Ovary (tissue), 3 donors: ENCODE measurements at regions not wholly inside any gene's neighbourhood (a gene's known extent, or its start where the extent isn't known, plus 50 kb on each side); places are given as distances from the start of the nearest gene placed in this dataset.

Experiments used
- CTCF ChIP-seq, 3 donors: fragments of 450-650 bp in 2 of 3; fragments of 200-600 bp in 1 of 3; IDR thresholded peaks; one replicate each; pipeline versions ENCODE4 v1.5.1 to v1.8.0; 2016 to 2022; ENCODE audit warnings: antibody characterized with exemption in 3 of 3, mild to moderate bottlenecking in 1 of 3
- EP300 ChIP-seq: sonication (generic); formaldehyde crosslinking; IDR thresholded peaks from one replicate; pipeline ENCODE4 v1.6.1; 2017; ENCODE audit warnings: antibody characterized with exemption
- POLR2A ChIP-seq: fragments of 450-650 bp; IDR thresholded peaks from one replicate; pipeline ENCODE4 v1.6.1; 2017; ENCODE audit warnings: antibody characterized with exemption, mild to moderate bottlenecking, moderate library complexity
- donor health status: DM: no; HTN: no; CAD: no.

- TF ChIP-seq POLR2A (no peak), CTCF (IDR thresholded peaks at IDR 0.05) (no peak), EP300 (no peak)
Observed at GRCh38 chr4:54940996-54941865, 184.2 kb downstream of the KDR start.
